HEK293T (cell line): ENCODE measurements at regions not wholly inside any gene's neighbourhood (a gene's known extent, or its start where the extent isn't known, plus 50 kb on each side); places are given as distances from the start of the nearest gene placed in this dataset.

Experiments used
- FOXA1 ChIP-seq: fragments of 450-650 bp; IDR thresholded peaks from 2 replicates; pipeline ENCODE4 v1.6.1; 2016; ENCODE audit warnings: mild to moderate bottlenecking
- HDGF ChIP-seq: fragments of 450-650 bp; IDR thresholded peaks from 2 replicates; pipeline ENCODE4 v1.6.1; 2017; ENCODE audit warnings: antibody characterized with exemption, borderline replicate concordance
- SP1 ChIP-seq: fragments of 450-650 bp; IDR thresholded peaks from 2 replicates; pipeline ENCODE4 v1.6.1; 2017
- TARDBP ChIP-seq: fragments of 450-650 bp; IDR thresholded peaks from 2 replicates; pipeline ENCODE4 v1.6.1; 2016
- TF ChIP-seq, protein P1 (sequence below): fragments of 450-650 bp; IDR thresholded peaks from 2 replicates; pipeline ENCODE4 v1.6.1; 2016

DNA sequence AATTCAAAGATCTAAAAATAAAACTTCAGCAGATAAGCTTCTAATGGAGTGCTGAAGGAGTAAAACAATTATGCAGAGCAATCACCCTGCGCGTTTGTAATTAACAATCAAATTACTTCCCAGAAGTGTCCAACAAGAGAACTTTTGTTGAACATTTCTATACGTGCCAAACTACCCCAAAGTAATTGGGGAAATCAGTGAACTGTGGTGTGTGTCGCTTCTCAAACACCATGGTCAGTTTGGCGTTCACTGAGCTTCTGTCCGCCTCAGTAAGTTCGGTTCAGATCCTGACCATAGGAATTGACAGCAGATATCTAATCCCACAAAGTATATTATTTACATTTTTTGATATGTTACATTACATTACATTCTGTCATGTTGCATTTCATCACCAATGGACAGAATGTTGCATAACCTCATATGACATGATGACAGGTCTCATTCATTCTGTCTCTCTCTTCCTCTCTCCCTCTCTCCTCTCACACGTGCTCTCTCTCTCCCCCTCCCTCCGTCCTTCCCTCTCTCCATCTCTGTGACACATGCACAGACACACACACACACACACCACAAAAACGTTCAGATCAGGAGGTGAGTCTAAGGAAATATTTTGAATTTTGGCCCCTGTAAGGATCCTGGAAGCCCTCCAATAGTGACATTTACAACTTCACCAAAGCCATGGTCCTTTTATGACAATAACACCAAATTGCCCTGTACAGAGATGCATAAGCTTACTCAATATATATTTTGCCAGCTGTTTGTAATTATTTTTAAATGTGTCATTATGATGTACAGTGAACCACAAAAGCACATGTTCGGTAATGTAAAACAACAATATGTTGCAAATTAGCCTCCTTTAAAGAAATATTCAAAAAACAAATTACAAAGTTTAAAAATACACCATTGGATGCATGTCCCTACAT, 269.2 kb downstream of the FIGN start:
- no peak for TF ChIP-seq SP1
- no peak for TF ChIP-seq TARDBP
- TF ChIP-seq FOXA1 = no peak
- TF ChIP-seq HDGF = no peak
- TF ChIP-seq, protein P1, sequence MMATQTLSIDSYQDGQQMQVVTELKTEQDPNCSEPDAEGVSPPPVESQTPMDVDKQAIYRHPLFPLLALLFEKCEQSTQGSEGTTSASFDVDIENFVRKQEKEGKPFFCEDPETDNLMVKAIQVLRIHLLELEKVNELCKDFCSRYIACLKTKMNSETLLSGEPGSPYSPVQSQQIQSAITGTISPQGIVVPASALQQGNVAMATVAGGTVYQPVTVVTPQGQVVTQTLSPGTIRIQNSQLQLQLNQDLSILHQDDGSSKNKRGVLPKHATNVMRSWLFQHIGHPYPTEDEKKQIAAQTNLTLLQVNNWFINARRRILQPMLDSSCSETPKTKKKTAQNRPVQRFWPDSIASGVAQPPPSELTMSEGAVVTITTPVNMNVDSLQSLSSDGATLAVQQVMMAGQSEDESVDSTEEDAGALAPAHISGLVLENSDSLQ = no peak
